NCI-H2029 treated with DMSO at 0.1 percent for 48 hours (cell line): ENCODE measurements at regions not wholly inside any gene's neighbourhood (a gene's known extent, or its start where the extent isn't known, plus 50 kb on each side); places are given as distances from the start of the nearest gene placed in this dataset.

Experiments used
- DNase-seq: peaks from one replicate; lab custom pipeline; 2025; lab: John Stamatoyannopoulos, UW

DNA sequence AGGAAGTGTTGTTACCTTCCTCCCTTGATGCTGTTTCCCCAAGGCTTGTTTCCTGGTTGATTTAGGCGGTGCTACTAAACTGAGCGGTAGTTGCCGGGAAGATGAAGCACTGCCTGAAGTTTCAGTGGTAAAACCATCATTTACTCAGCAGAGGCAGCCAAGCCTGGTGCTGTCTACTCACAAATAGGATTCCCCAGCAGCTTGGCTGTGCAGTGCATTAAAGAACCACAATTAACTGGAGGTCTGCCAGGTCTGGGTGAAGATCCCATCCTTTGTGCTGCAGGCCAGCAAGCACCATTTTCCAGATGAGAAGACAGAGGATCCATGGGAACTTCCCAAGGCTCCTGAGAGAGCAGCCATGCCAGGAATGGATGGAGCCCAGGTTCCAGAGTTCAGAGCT, 231.9 kb upstream of the E2F8 start:
- DNase-seq = no peak

DNA sequence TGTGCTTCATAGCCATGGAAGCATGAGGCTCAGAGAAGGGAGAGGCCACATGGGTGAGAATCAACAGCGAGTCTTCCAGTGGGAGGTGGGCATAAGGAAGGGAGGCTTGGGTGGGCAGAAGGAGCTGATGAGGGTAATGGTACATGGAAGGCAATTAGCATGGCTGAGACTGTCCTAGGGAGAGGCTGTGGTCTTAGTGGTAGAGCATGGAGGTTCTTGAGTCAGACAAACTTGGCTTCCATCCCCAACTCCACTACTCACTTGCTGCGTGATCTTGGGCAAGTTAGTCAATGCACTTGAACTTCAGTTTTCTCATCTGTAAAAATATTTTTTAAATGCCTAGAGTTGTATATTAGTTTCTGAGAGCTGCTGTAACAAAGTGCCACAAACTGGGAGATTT, 227.2 kb upstream of the E2F8 start:
- no peak for DNase-seq

DNA sequence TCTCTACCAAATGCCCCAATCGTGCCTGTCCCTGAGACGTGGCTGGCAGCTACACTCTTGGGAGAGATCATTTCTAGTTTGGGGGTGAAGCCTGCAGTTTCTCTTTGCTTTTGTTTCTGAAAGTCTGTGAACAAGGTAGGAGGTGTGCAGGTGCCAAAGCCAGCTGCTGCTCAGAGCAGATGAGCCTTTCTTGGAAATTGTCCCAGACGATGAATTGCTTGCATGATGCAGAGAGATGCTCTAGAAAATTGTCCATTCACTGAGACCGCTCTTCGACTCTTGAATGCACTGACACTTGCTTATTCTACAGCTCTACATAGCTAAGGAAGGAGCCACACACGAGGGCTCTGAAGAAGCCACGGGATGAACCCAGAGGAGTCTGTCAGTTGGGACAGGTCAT, 225.6 kb upstream of the E2F8 start:
- DNase-seq = no peak

GRCh38 chr11:19463976-19464375, 223.2 kb upstream of the E2F8 start:
- DNase-seq = no peak

DNA sequence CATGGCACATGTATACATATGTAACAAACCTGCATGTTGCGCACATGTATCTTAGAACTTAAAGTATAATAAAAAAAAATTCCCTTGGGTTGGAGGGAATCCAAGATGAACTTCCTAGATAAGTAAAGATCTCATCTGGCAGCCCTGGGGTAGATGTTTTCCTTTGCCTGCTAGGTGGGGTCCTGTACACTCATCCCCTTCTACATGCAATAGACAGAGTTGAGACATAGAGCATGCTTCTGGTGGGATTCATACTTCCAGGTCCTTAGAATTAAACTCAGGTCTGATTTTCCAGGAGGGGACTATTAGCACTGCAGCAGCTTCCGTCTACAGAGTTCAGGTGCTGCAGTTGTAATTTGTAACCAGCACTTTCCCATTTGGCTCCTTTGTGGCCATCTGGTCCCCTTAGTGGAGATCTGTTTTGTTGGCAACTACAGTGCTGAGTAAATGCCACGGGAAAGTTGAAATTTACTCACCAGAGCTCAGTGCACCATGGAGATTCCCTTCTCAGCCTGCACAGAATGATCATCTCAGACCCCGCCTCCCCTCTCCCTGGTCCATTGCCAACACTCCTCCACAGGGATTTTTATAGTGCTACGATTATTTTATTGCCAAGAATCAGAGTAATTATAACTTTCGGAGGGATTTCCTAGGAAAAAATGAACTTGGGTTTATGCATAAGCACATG, 220.1 kb upstream of the E2F8 start:
- DNase-seq = no peak

DNA sequence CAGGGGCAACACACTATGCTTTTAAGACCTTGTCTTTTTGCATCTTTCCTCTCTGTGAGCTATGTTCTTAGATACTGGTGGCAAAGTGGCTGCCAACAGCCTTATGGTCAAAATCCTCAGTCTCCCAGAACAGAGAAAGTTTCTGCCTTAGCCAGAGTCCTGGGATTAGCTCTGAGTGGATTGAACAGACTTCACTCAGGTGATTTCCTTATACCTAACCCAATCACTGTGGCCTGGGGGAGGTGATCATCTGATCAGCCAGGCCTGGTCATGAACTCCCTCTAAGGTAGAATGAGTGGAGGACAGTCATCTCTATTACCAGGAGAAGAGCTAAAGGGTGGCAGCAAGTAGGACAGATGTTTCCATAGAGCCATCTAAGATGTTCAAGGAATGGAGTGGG, 218.5 kb upstream of the E2F8 start:
- DNase-seq = no peak

GRCh38 chr11:19458721-19459120, 218.0 kb upstream of the E2F8 start:
- DNase-seq = no peak

DNA sequence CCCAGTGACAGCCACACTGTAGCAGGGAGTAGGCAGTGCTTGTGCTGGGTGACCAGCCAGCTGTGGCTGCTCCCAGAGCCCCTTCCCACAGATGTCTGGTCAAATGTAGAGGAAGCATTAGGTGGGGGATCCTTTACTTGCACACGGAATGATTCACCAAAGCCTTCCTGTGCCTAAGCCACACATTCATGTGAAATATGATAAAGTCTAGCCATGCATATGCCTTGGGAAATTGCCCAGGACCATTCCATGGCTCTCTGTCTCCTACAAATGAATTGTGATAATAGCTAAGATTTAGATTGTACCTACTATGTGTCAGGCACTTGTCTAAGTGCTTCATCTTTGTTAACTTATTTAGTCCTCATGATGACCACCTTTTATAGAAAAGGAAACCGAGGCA, 217.5 kb upstream of the E2F8 start:
- DNase-seq = no peak

GRCh38 chr11:19455731-19456130, 215.0 kb upstream of the E2F8 start:
- no peak for DNase-seq

DNA sequence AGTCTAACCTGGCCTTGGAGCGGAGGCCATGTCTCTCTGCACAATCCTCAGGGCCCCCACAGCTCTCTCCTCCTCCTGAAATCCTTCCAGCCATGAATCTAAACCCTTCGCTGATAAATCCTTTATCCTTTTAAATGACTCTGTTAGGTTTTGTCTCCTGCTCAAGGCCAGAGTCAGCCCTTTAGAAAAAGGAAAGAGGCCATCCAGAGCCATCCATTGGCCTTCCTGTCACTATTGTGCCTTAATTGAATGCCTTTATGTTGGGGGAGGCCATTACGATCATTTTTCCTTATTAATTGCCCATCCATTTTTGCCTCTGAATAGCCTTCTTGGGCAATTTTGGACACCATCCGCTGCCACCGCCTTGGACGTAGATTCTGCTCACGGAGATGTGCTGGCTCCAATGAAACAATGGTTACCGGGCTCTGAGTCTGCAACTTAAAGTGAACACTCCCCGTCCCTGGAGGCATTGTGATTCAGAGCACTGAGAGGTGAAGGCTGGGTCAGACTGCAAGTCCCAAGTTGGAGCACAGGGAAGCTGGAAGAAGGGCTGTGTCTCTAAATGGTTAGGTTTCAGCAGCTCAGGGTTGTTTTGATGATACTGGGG, 213.0 kb upstream of the E2F8 start:
- no peak for DNase-seq

GRCh38 chr11:19451609-19452008, 210.9 kb upstream of the E2F8 start:
- no peak for DNase-seq

DNA sequence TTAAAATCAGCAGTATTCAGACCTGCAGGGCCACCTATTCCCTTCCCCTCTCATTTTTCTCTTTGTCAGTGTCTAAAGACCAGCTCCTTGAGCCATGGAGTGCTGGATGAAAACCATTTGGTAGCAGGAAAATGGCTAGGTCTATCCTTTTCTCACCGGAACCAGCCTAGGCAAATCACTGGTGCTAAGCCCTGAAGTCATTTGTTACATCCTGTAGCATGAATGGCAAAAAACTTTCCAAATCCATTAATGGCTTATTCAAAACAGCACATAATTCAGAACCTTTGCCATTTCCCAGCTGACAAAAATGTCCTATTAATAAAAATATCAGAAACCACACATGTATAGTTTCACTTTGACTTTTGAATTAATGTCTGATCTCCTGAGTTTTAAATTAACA, 209.5 kb upstream of the E2F8 start:
- DNase-seq = no peak

- no peak for DNase-seq
These were observed 207.9 kb upstream of the E2F8 start for GRCh38 chr11:19448651-19449050.

DNA sequence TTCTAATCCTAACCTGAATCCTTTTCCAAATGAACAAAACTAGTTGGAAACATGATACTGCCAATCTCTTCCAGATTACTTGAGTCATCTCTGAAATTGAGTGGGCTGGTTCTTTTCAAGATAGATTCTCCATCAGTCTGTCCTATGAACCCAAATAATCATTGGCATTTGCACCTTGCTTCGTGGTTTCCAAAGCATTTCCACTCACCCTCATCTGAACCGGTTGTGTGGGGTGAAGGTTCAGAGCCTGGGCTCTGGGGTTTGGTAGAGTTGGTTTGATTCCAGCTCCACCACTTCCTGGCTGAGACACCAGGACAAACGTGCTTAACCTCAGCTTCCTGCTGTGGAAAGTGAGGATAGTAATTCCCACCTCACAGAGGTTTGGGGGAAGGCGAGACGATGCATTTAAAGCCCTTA, 206.4 kb upstream of the E2F8 start:
- no peak for DNase-seq

- DNase-seq = no peak
These were observed 205.0 kb upstream of the E2F8 start for GRCh38 chr11:19445771-19446170.

DNA sequence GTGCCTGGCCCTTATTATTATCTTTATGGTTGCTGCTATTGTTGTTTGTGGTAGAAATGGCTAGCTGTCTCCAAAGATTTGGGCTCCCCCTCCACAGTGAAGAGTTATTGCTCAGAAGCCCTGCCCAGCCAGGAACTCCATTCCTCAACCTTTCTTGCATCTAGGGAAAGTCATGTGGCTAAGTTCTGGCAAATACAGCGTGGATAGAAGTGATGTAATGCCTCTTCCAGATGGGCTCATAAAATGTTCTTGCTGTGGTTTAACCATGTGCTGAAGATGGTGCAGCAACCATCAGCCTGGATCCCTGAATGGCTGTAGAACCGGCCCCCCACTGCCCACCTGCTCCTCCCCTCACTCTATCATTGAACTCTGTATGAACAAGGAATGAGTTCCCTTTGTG, 203.5 kb upstream of the E2F8 start:
- no peak for DNase-seq

DNA sequence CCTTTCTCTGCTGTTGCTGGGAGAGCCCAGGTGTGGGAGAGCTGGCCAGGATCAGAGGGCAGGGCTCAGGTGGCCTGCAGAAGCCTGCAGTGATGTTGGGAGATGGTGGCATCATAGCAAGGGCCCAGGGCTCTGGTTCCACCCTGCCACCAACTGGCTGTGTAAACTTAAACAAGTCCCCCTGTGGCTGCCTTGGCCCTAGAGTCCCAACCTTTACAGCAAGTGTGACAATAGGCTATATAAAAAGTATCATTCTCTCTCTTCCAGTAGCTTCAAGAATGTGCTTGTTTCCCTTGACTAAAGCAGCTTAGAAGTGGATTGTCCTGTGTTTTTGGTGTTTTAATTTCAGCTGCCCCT, 201.8 kb upstream of the E2F8 start:
- no peak for DNase-seq

DNA sequence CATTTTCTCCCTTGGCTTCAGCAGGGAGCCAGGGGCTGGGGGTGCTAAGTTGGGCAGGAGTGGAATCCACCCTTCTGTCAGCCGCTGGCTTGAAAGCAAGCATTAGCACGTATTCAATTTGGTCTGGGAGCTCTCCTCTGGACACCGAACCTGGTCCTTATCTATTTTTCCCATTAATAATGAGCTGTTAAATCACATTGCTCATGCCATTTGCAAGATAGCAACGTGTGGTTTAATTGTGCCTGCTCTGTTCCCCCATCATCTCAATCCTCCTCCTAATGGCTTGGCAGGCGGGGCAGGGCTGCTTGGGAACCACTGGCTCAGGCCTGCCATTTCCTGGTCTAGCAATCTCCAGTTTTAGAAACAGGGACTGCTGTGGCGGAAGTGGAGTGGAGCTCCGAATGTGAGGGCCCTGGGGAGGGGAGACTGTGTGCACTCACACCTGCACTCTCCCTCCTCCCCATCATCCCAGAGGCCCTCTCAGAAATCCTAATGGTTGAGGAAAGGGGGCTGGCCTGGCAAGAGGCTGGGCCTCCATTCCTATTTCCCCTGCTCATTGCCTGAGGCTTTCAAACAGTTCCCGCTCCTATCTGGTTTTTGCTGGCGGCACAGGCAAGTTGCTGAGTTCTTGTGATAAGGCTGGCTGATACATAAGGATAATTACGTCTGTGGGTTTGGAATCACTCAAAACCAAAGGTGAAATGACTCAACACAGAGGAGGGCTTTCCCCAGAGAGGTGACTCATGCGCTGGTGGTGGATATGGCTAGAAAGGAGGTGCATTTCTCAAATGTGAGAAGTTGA, 201.2 kb upstream of the E2F8 start:
- DNase-seq = no peak

DNA sequence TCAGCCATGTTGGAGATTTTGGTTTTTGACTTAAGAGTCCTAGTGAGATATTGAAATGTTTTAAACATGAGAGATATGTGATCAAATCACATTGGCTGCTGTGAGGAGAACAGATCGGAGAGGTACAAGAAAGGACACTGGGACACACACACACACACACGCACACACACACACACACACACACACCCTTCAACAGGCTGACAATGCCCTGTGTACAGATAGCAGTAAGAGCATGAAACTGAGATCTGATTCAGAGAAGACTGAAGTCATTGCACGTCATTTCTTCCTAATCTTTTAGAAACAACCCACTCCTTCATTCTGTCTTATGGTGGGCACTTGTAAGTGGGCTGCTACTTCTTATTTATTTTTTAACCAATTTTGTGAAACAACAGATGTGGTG, 200.5 kb upstream of the E2F8 start:
- DNase-seq = no peak

GRCh38 chr11:19437760-19438159, 197.0 kb upstream of the E2F8 start:
- DNase-seq = no peak

GRCh38 chr11:19436932-19437331, 196.2 kb upstream of the E2F8 start:
- no peak for DNase-seq

GRCh38 chr11:19435306-19435989, 194.7 kb upstream of the E2F8 start:
- DNase-seq = no peak

DNA sequence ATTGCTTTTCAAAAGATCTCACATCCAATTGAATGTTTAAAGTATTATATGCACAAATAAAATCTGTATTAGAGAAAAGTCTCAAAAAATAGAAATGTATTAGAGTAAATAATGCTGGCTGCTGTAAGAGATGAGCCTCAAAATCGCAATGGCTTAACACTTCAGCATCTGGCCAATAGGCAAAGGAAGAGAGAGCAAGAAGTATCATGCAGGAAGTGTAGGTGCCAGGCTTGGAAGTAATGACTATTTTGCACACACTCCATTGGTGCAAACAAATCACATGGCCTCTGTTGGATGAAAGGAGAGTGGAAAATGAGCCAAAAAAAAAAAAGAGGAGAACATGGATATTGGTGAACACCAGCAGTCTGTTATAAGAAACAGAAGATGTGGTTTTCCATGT, 193.0 kb upstream of the E2F8 start:
- DNase-seq = no peak
